GM12878 (cell line): ENCODE measurements at regions not wholly inside any gene's neighbourhood (a gene's known extent, or its start where the extent isn't known, plus 50 kb on each side); places are given as distances from the start of the nearest gene placed in this dataset.

Experiments
- ATAC-seq: fragments of 200-7000 bp; cut with Tn5 transposase; 3 replicates; pipeline ENCODE4 v1.9.1; 2020; ENCODE audit warnings: mild to moderate bottlenecking, moderate library complexity
- BruUV-seq: library from RNA; stranded (reverse); fragments of 400-500 nt; replicated peaks from 2 replicates; lab custom pipeline; 2021; lab: Mats Ljungman, UMichigan
- CTCF ChIA-PET: fragments of 300-600 bp; sonication (Branson Sonifier 250); formaldehyde crosslinking; extraction: SDS; loops from one replicate; lab custom pipeline; 2021; ENCODE audit warnings: inconsistent platforms; lab: Yijun Ruan, JAX
- POLR2A ChIA-PET: fragments of 350-600 bp; formaldehyde crosslinking; extraction: SDS; loops from one replicate; lab custom pipeline; 2021; ENCODE audit warnings: inconsistent platforms; lab: Charles Lee
- RAD21 ChIA-PET: fragments of 300-600 bp; sonication (Branson Sonifier 250); formaldehyde crosslinking; loops from one replicate; lab custom pipeline; 2023; ENCODE audit warnings: antibody characterized with exemption; ENCODE audit not compliant: unreplicated experiment; lab: Charles Lee
- SMC1A ChIA-PET: fragments of 300-600 bp; sonication (Branson Sonifier 250); formaldehyde crosslinking; loops from one replicate; lab custom pipeline; 2023; ENCODE audit not compliant: unreplicated experiment, uncharacterized antibody; lab: Charles Lee
- DNase-seq: peaks from one replicate; pipeline ENCODE4 v3.0.0-alpha.2; 2011; ENCODE audit warnings: low read depth, low spot score
- FAIRE-seq: peaks from 3 replicates; lab custom pipeline; 2011; peaks lifted over from hg19 to GRCh38; lab: Jason Lieb, UNC
- H2AFZ ChIP-seq: 2 replicates; pipeline ENCODE4 v1.6.0; 2011; ENCODE audit warnings: low read depth, low read length, control low read depth; ENCODE audit not compliant: control insufficient read depth
- H3K27ac ChIP-seq: 2 replicates; pipeline ENCODE4 v1.5.1; 2011; ENCODE audit warnings: control low read depth; ENCODE audit not compliant: control insufficient read depth, insufficient read depth
- H3K27me3 ChIP-seq, 2 experiments: replicated peaks in 1 of 2; 2 replicates each; pipeline versions ENCODE4 v1.6.0 to v1.6.1; 2011; ENCODE audit warnings: low read length in 1 of 2; ENCODE audit not compliant: control insufficient read depth in 2 of 2, insufficient read depth in 2 of 2
- H3K36me3 ChIP-seq, 2 experiments: 2 replicates each; pipeline ENCODE4 v1.5.1; 2011; ENCODE audit warnings: low read length in 1 of 2; ENCODE audit not compliant: control insufficient read depth in 2 of 2, insufficient read depth in 2 of 2
- H3K4me1 ChIP-seq: 2 replicates; pipeline ENCODE4 v1.6.1; 2011; ENCODE audit warnings: mild to moderate bottlenecking, low read length, moderate library complexity, mixed read lengths; ENCODE audit not compliant: control insufficient read depth, insufficient read depth
- H3K4me2 ChIP-seq: 2 replicates; pipeline ENCODE4 v1.6.0; 2011; ENCODE audit warnings: control low read depth; ENCODE audit not compliant: control insufficient read depth, insufficient read depth
- H3K4me3 ChIP-seq: fragments of 200-600 bp; sonication (generic); 2 replicates; pipeline ENCODE4 v1.5.1; 2016
- H3K79me2 ChIP-seq: 2 replicates; pipeline ENCODE4 v1.6.0; 2011; ENCODE audit warnings: low read length; ENCODE audit not compliant: control insufficient read depth, insufficient read depth
- H3K9ac ChIP-seq: 2 replicates; pipeline ENCODE4 v1.8.0; 2011; ENCODE audit warnings: low read length, control low read depth, mixed read lengths; ENCODE audit not compliant: control insufficient read depth, insufficient read depth
- H3K9me3 ChIP-seq: replicated peaks from 3 replicates; pipeline ENCODE4 v1.5.1; 2011; ENCODE audit warnings: mild to moderate bottlenecking, low read length; ENCODE audit not compliant: control insufficient read depth, insufficient read depth
- H4K20me1 ChIP-seq: 2 replicates; pipeline ENCODE4 v1.6.0; 2011; ENCODE audit not compliant: control insufficient read depth, insufficient read depth
- IRF4 ChIP-seq: IDR thresholded peaks from 2 replicates; pipeline ENCODE4 v1.6.1; 2011; ENCODE audit warnings: low read depth, low read length
- NFIC ChIP-seq: IDR thresholded peaks from 2 replicates; pipeline ENCODE4 v1.6.1; 2012; ENCODE audit warnings: low read depth, mild to moderate bottlenecking, inconsistent platforms, low read length, moderate library complexity
- NR2F1 ChIP-seq: fragments of 450-650 bp; conservative IDR thresholded peaks from 2 replicates; pipeline ENCODE4 v1.6.1; 2017; ENCODE audit warnings: mild to moderate bottlenecking
- RAD21 ChIP-seq: IDR thresholded peaks from 2 replicates; pipeline ENCODE4 v1.6.1; 2011; ENCODE audit warnings: mild to moderate bottlenecking, low read depth, low read length, moderate library complexity; ENCODE audit not compliant: insufficient read depth
- TARDBP ChIP-seq: IDR thresholded peaks from 2 replicates; pipeline ENCODE4 v1.6.1; 2016; ENCODE audit warnings: borderline replicate concordance
- ZBED1 ChIP-seq: IDR thresholded peaks from 2 replicates; pipeline ENCODE4 v1.6.1; 2016; ENCODE audit warnings: borderline replicate concordance
- ZBTB33 ChIP-seq: fragments of 450-650 bp; IDR thresholded peaks from 2 replicates; pipeline ENCODE4 v1.6.1; 2017; ENCODE audit warnings: mild to moderate bottlenecking
- ZNF274 ChIP-seq: IDR thresholded peaks from one replicate; pipeline ENCODE4 v1.8.0; 2011; ENCODE audit not compliant: insufficient read length, insufficient read depth
- WGBS: methylation state at CpG from one replicate; pipeline ENCODE4 v1.1.6; 2016; ENCODE audit warnings: low lambda C conversion rate; ENCODE audit not compliant: insufficient replicate concordance, insufficient coverage; ENCODE audit errors: missing lambda C conversion rate; 5-methylcytosine and 5-hydroxymethylcytosine counted together
- in situ Hi-C: fragments of 300-500 bp; cut with MboI; formaldehyde crosslinking; loops from 9 replicates; pipeline ENCODE4 v1.14.3; 2018; ENCODE audit warnings: mixed read lengths
- intact Hi-C: fragments of 100-400 bp; cut with micrococcal nuclease; formaldehyde crosslinking; loops from one replicate; pipeline ENCODE4 v1.14.2; 2022; ENCODE audit not compliant: unreplicated experiment
- TF ChIP-seq, protein P1 (sequence below): IDR thresholded peaks from 2 replicates; pipeline ENCODE4 v1.6.1; 2012; ENCODE audit warnings: low read depth, low read length, improper control_type of control experiment

DNA sequence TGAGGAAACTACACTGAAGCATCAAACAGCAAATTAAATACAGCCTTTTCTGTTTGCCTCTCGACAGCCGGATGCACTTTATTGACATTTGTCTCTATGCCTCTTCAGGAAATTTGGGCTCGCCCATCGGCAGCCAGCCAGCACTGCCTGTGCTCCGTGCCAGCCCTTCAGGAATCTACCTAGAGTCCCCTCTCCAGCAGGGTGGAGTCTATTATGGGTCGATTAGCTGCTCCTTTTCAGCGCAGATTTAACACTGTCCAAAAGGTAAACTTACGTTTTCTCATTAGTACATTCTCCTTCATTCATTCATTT, 91.5 kb downstream of the MYCN start:
- intact Hi-C loops (no loop called here), in situ Hi-C loops (no loop called here)
- no peaks in the 10 kb centered on the region for H3K4me1 ChIP-seq
- no peak overlapping the region for H3K27ac ChIP-seq
- H3K79me2 ChIP-seq: no peaks in the 10 kb centered on the region
- H3K4me3 ChIP-seq: no peak overlapping the region
- FAIRE-seq (no peak), DNase-seq (no peak), ATAC-seq (no peak)
- no peaks in the 10 kb centered on the region for H3K36me3 ChIP-seq
- SMC1A ChIA-PET: no interaction called here
- POLR2A ChIA-PET: no interaction called here
- TF ChIP-seq ZBED1: no peak
- no peak for TF ChIP-seq ZNF274
- TF ChIP-seq NFIC: no peak
- TF ChIP-seq NR2F1: no peak
- no peak for TF ChIP-seq TARDBP
- TF ChIP-seq IRF4: no peak
- no peak for TF ChIP-seq ZBTB33
- no peak for TF ChIP-seq RAD21
- TF ChIP-seq, protein P1, sequence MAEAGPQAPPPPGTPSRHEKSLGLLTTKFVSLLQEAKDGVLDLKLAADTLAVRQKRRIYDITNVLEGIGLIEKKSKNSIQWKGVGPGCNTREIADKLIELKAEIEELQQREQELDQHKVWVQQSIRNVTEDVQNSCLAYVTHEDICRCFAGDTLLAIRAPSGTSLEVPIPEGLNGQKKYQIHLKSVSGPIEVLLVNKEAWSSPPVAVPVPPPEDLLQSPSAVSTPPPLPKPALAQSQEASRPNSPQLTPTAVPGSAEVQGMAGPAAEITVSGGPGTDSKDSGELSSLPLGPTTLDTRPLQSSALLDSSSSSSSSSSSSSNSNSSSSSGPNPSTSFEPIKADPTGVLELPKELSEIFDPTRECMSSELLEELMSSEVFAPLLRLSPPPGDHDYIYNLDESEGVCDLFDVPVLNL: no peak
- H3K9ac ChIP-seq: no peak overlapping the region
- RAD21 ChIA-PET: no interaction called here
- BruUV-seq: no TSS peak
- no peaks in the 10 kb centered on the region for H4K20me1 ChIP-seq
- H3K4me2 ChIP-seq: no peak overlapping the region
- H3K9me3 ChIP-seq: no peaks in the 10 kb centered on the region
- H3K27me3 ChIP-seq: no peaks in the 10 kb centered on the region
- CTCF ChIA-PET: no interaction called here
- WGBS: 33% methylated on average over 8 of the region's 8 CpGs
- H2AFZ ChIP-seq: no peak overlapping the region
